ENCODE measurements at regions not wholly inside any gene's neighbourhood (a gene's known extent, or its start where the extent isn't known, plus 50 kb on each side); places are given as distances from the start of the nearest gene placed in this dataset.
A peak's percentile ranks its signal among the peaks of the same experiment; 100 is the strongest.

GRCh38 chr14:38862366-38862765, 240.7 kb downstream of the SEC23A start:
- DNase-seq (ENCODE audit: low read depth) = no peak
- in situ Hi-C loops (cut with HindIII; ENCODE audit: low pct_unique_long_range_greater_than_20kb, low sequenced_read_pairs) = no loop called here

GRCh38 chr14:38860530-38860929, 242.5 kb downstream of the SEC23A start:
- in situ Hi-C loops (cut with HindIII; ENCODE audit: low pct_unique_long_range_greater_than_20kb, low sequenced_read_pairs) = no loop called here

GRCh38 chr14:38856798-38857197, 246.2 kb downstream of the SEC23A start:
- no peak for DNase-seq (ENCODE audit: low read depth)
- in situ Hi-C loops (cut with HindIII; ENCODE audit: low pct_unique_long_range_greater_than_20kb, low sequenced_read_pairs) = no loop called here

More at GRCh38 chr14:38860530-38860929, 242.5 kb downstream of the SEC23A start:
- DNase-seq (ENCODE audit: low read depth) = no peak

GRCh38 chr14:38855513-38855912, 247.5 kb downstream of the SEC23A start:
- in situ Hi-C loops (cut with HindIII; ENCODE audit: low pct_unique_long_range_greater_than_20kb, low sequenced_read_pairs) = no loop called here
- no peak for DNase-seq (ENCODE audit: low read depth)

GRCh38 chr14:38851111-38851510, 251.9 kb downstream of the SEC23A start:
- in situ Hi-C loops (cut with HindIII; ENCODE audit: low pct_unique_long_range_greater_than_20kb, low sequenced_read_pairs) = no loop called here
- no peak for DNase-seq (ENCODE audit: low read depth)

GRCh38 chr14:38850664-38851063, 252.4 kb downstream of the SEC23A start:
- no peak for DNase-seq (ENCODE audit: low read depth)
- in situ Hi-C loops (cut with HindIII; ENCODE audit: low pct_unique_long_range_greater_than_20kb, low sequenced_read_pairs) = no loop called here

GRCh38 chr14:38848243-38848935, 254.6 kb downstream of the SEC23A start:
- no peak for DNase-seq (ENCODE audit: low read depth)
- in situ Hi-C loops (cut with HindIII; ENCODE audit: low pct_unique_long_range_greater_than_20kb, low sequenced_read_pairs) = no loop called here

- DNase-seq (ENCODE audit: low read depth) = no peak
- in situ Hi-C loops (cut with HindIII; ENCODE audit: low pct_unique_long_range_greater_than_20kb, low sequenced_read_pairs) = no loop called here
Measured at GRCh38 chr14:38847161-38847560, 255.9 kb downstream of the SEC23A start.

GRCh38 chr14:38839694-38840365, 263.2 kb downstream of the SEC23A start:
- DNase-seq (ENCODE audit: low read depth) = peak; percentile 8
- in situ Hi-C loops (cut with HindIII; ENCODE audit: low pct_unique_long_range_greater_than_20kb, low sequenced_read_pairs) = no loop called here

GRCh38 chr14:38838979-38839323, 264.1 kb downstream of the SEC23A start:
- DNase-seq (ENCODE audit: low read depth) = no peak
- in situ Hi-C loops (cut with HindIII; ENCODE audit: low pct_unique_long_range_greater_than_20kb, low sequenced_read_pairs) = no loop called here

GRCh38 chr14:38838049-38838978, 264.7 kb downstream of the SEC23A start:
- no peak for DNase-seq (ENCODE audit: low read depth)
- in situ Hi-C loops (cut with HindIII; ENCODE audit: low pct_unique_long_range_greater_than_20kb, low sequenced_read_pairs) = no loop called here

GRCh38 chr14:38837343-38838048, 265.5 kb downstream of the SEC23A start:
- peak; percentile 27 for DNase-seq (ENCODE audit: low read depth)
- in situ Hi-C loops (cut with HindIII; ENCODE audit: low pct_unique_long_range_greater_than_20kb, low sequenced_read_pairs) = no loop called here

GRCh38 chr14:38836539-38836938, 266.5 kb downstream of the SEC23A start:
- in situ Hi-C loops (cut with HindIII; ENCODE audit: low pct_unique_long_range_greater_than_20kb, low sequenced_read_pairs) = no loop called here
- no peak for DNase-seq (ENCODE audit: low read depth)

GRCh38 chr14:38835874-38836273, 267.2 kb downstream of the SEC23A start:
- DNase-seq (ENCODE audit: low read depth) = no peak
- in situ Hi-C loops (cut with HindIII; ENCODE audit: low pct_unique_long_range_greater_than_20kb, low sequenced_read_pairs) = no loop called here

GRCh38 chr14:38828183-38828827, 274.7 kb downstream of the SEC23A start:
- in situ Hi-C loops (cut with HindIII; ENCODE audit: low pct_unique_long_range_greater_than_20kb, low sequenced_read_pairs) = no loop called here
- DNase-seq (ENCODE audit: low read depth) = no peak

- DNase-seq (ENCODE audit: low read depth) = no peak
- in situ Hi-C loops (cut with HindIII; ENCODE audit: low pct_unique_long_range_greater_than_20kb, low sequenced_read_pairs) = no loop called here
Measured at GRCh38 chr14:38824706-38825105, 278.3 kb downstream of the SEC23A start.

GRCh38 chr14:38818555-38818954, 284.5 kb downstream of the SEC23A start:
- DNase-seq (ENCODE audit: low read depth) = no peak
- in situ Hi-C loops (cut with HindIII; ENCODE audit: low pct_unique_long_range_greater_than_20kb, low sequenced_read_pairs) = no loop called here
